BE2C (cell line): ENCODE measurements at regions not wholly inside any gene's neighbourhood (a gene's known extent, or its start where the extent isn't known, plus 50 kb on each side); places are given as distances from the start of the nearest gene placed in this dataset.
"Not testable (repeated sequence)": the region's sequence is repeated elsewhere in the genome, so short reads cannot be mapped to it uniquely, and the experiment has no call there.

Experiments
- DNase-seq: peaks from one replicate; pipeline ENCODE4 v3.0.0-alpha.2; 2020
- H3K27me3 ChIP-seq: fragments of 250-450 bp; sonication (Bioruptor Pico); 2 replicates; pipeline ENCODE4 v1.5.1; 2020; ENCODE audit warnings: mild to moderate bottlenecking
- H3K36me3 ChIP-seq: fragments of 250-450 bp; sonication (Bioruptor Pico); 2 replicates; pipeline ENCODE4 v1.5.1; 2020; ENCODE audit warnings: mild to moderate bottlenecking
- H3K4me1 ChIP-seq: fragments of 250-450 bp; sonication (Bioruptor Pico); 2 replicates; pipeline ENCODE4 v1.5.1; 2020
- H3K4me3 ChIP-seq: 2 replicates; pipeline ENCODE4 v1.5.1; 2011; ENCODE audit warnings: low read depth, low read length
- H3K9me3 ChIP-seq: fragments of 250-450 bp; sonication (Bioruptor Pico); 2 replicates; pipeline ENCODE4 v1.5.1; 2020
- TF ChIP-seq, protein P1 (sequence below): IDR thresholded peaks from 2 replicates; pipeline ENCODE4 v1.5.1; 2012; ENCODE audit warnings: mild to moderate bottlenecking, low read depth, low read length

DNA sequence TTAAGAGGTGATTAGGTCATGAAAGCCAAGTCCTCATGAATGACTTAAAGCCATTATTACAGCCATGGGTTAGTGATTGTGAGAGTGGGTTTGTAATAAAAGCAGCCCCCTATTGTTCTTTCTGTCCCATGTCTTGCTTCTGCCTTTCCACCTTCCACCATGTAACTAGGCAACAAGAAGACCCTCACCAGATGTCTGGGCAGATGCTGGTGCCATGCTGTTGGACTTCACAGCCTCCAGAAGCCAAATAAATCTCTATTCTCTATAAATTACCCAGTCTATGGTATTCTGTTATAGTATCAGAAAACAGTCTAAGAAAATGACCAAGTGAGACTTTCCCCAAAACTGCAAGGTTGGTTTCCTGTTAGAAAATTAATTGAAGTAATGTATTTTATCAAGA lies 460.3 kb upstream of the ADARB2 start:
- Histone ChIP-seq H3K9me3 (no peaks in the 10 kb centered on the region), H3K36me3 (no peaks in the 10 kb centered on the region), H3K4me1 (no peaks in the 10 kb centered on the region), H3K27me3 (no peaks in the 10 kb centered on the region), H3K4me3 (no peak overlapping the region)
- DNase-seq, result no peak
- TF ChIP-seq, protein P1, sequence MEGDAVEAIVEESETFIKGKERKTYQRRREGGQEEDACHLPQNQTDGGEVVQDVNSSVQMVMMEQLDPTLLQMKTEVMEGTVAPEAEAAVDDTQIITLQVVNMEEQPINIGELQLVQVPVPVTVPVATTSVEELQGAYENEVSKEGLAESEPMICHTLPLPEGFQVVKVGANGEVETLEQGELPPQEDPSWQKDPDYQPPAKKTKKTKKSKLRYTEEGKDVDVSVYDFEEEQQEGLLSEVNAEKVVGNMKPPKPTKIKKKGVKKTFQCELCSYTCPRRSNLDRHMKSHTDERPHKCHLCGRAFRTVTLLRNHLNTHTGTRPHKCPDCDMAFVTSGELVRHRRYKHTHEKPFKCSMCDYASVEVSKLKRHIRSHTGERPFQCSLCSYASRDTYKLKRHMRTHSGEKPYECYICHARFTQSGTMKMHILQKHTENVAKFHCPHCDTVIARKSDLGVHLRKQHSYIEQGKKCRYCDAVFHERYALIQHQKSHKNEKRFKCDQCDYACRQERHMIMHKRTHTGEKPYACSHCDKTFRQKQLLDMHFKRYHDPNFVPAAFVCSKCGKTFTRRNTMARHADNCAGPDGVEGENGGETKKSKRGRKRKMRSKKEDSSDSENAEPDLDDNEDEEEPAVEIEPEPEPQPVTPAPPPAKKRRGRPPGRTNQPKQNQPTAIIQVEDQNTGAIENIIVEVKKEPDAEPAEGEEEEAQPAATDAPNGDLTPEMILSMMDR, result no peak

DNA sequence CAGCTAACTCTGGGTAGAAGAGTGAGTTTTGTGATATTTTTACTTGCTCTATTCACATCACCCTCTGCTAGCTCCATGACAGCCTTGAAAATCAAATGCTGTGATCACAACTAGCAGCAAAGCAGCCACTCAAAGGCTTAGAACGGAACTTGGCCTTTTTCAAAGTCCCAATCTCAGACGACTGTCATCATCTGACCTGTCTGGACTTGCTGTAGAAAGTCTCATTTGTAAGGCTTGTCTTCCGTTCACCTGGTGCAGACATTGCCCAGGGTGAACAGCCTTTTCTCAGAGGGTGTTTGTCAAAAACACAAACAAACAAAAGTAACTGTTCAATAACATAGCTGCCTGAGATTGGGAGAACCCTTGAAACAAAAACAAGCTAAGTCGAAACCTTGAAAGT lies 458.9 kb upstream of the ADARB2 start:
- Histone ChIP-seq H3K9me3 (no peaks in the 10 kb centered on the region), H3K4me1 (no peaks in the 10 kb centered on the region), H3K27me3 (no peaks in the 10 kb centered on the region), H3K4me3 (no peak overlapping the region), H3K36me3 (no peaks in the 10 kb centered on the region)
- DNase-seq, result no peak
- TF ChIP-seq, protein P1, result no peak

DNA sequence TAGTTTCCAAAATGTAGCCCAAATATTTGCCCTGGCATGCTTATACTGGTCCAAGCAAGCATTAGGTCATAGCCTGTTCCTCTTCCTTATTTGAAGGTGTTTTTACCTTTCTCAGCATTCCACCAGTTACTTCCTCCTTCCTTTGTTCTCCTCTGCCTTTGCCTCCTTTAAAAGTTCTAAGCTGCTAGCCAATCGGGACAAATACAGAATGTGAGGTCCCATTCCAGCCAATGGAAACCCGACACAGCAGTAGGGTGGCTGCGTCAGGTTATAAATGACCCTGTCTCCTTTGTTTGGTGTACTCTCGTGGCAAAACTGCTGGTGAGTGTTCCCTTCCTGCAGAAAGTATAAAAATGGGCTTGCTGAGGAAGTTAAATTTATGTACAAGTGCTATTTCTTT lies 452.0 kb upstream of the ADARB2 start:
- not testable (repeated sequence) for H3K27me3 ChIP-seq, H3K36me3 ChIP-seq, H3K4me3 ChIP-seq, H3K4me1 ChIP-seq, H3K9me3 ChIP-seq, DNase-seq

DNA sequence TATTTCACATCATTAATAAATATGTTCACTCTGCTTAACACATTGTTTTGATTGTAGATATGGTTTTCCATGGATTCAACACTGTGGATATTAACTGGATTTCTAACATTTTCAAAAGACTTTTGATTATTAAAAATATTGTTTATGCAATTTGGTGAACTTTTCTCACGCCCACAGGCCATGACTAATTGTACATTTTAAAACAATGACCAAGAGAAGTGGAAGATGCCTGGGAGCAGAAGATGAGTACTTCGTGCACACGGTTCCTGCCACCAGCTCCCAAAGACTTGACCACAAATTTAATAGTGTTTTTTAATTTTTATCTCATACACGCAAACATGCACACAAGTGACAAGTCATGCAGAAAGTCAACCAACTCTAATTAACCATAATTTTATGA lies 451.0 kb upstream of the ADARB2 start:
- no peaks in the 10 kb centered on the region for H3K4me1 ChIP-seq
- TF ChIP-seq, protein P1, result no peak

DNA sequence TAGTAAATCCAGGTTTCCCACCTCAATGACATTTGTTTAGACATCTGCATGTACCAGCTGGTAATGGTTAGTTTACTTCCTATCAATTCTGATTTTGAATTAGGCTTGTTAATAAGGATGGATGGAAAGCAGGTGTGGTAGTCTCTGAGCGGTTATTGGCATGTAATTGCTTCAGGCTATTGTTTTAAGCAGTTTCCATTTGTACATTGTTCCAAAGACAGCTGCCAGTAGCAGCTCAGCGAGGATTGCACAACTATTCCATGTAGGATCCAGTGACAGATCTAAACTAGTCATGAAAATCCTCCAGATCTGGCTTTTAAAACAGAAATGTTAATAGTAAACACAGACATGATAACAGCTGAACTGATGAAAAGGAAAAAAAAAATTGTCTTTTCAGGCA lies 436.0 kb upstream of the ADARB2 start:
- H3K36me3 ChIP-seq, result no peaks in the 10 kb centered on the region
- no peaks in the 10 kb centered on the region for H3K9me3 ChIP-seq
- TF ChIP-seq, protein P1, result no peak
- H3K27me3 ChIP-seq, result no peaks in the 10 kb centered on the region
- DNase-seq, result no peak
- H3K4me3 ChIP-seq, result no peak overlapping the region
- H3K4me1 ChIP-seq, result no peaks in the 10 kb centered on the region

More for the DNA sequence above, 451.0 kb upstream of the ADARB2 start:
- DNase-seq, result no peak
- Histone ChIP-seq H3K27me3 (no peaks in the 10 kb centered on the region), H3K9me3 (no peaks in the 10 kb centered on the region), H3K4me3 (no peak overlapping the region), H3K36me3 (no peaks in the 10 kb centered on the region)

DNA sequence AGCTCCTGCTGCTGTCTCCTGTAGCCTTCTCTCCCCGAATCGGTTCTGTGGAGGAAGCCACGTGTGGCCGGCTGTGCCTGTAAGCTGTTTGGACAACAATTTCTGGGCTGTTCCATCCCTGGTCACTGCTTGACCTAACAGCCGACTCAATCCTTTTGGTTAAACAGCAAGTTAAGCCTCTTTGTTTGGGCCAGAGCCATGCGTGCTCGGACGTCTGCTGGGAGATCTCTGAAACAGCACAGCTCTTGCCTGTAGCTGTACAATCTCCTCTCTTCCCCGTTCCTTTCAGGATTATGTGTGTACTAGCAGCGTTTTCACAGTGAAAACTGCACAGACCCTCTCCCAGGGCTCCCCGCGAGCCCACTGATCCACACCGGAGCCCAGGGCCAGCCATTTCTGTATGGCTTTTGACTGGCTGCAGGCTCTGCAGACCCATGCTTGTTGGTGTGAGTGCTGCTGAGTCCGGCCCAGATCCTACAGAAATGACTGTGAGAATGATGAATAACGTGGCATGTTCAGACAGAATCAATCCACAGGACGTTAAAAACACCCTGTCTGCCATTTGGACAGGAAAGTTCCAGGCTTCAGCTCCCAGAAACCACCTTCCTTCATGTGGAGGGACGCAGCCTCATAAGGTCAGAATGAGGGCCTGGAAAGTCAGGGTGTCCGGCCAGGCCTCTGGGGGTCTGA lies 428.6 kb upstream of the ADARB2 start:
- no peaks in the 10 kb centered on the region for H3K27me3 ChIP-seq
- H3K36me3 ChIP-seq, result no peaks in the 10 kb centered on the region
- no peaks in the 10 kb centered on the region for H3K9me3 ChIP-seq
- DNase-seq, result no peak
- no peaks in the 10 kb centered on the region for H3K4me1 ChIP-seq
- TF ChIP-seq, protein P1, result no peak
- H3K4me3 ChIP-seq, result no peak overlapping the region
